NCI-H226 (cell line): ENCODE measurements at regions not wholly inside any gene's neighbourhood (a gene's known extent, or its start where the extent isn't known, plus 50 kb on each side); places are given as distances from the start of the nearest gene placed in this dataset.

Experiments
- DNase-seq: peaks from one replicate; pipeline ENCODE4 v3.0.0-alpha.2; 2015

DNA sequence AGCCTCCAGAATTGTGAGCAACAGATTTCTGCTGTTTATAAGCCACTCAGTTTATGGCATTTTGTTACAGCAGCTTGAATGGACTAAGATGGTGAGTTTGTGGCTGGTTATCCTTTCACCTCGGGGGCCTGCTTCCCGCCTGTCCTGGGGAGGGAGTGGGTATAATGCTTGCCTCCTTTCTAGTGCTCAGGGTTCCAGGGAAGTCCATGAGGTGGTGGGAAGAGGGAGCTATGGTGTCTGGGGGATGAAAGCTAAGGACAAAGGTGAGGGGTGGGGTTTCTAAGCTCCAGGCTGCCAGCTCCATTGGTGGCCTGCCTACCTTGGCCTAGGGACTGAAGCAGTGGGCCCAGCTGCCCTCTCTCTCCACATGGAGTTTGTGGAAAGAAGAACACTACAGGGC lies 50.2 kb upstream of the SDK2 start:
- no peak for DNase-seq

DNA sequence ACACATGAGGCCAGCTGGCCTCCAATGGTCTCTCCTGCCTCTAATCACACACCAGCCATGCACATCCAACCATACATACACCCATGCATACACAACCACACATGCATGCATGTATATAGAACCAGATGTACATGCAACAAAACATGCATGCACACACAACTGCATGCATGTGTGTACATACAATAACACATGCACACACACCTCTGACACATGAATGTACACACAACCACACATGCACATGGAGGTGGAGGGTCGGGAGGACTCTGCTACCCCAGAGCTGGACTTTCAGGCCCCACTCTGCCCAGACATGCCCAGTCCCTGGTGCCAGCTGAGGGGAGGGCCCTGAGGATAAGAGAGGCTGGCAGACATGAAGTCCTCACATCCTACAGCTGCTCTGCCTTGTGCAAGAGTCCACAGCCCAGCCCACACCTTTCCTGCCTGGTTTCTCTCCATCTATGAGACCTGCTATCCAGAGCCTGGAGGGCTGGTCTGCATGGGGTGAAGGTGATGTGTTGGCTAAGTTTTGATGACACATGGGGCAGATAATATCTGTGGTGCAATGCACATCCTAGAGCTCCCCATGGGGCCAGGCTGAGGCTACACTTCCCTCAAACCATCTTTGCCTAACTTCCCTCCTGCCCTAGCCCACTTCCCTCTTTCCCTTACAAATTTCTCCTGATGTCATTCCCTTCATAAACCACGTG lies 50.9 kb upstream of the SDK2 start:
- no peak for DNase-seq

DNA sequence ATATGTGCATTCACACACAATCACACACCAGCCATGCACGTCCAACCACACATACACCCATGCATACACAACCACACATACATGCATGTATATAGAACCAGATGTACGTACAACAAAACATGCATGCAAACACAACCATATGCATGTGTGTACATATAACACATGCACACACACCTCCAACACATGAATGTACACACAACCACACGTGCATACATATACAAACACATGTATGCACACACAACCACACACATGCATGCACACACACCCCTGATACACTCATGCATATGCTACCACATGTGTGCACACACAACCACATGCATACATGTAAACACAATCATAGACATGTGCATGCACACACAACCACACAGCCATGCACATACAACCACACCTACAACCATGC lies 52.0 kb upstream of the SDK2 start:
- no peak for DNase-seq

DNA sequence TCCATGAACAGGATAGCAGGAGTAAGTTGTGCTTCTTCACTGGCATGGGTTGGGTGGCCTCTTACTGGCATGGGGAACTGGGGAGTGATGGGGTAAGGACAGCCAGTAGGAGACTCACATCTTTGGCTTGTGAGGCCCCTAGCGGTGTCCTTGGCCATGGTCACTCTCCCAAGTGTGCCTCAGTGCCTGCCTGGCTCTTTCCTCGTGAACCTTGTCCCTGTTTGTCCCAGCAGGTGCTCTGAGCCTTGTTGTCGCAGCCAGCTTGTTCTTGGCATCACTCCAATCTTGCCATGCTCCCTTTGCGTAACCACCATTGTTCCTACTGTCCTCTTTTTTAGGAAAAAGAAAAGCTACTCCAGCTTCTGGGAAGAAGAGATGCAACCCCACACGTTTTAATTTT lies 53.6 kb upstream of the SDK2 start:
- no peak for DNase-seq

DNA sequence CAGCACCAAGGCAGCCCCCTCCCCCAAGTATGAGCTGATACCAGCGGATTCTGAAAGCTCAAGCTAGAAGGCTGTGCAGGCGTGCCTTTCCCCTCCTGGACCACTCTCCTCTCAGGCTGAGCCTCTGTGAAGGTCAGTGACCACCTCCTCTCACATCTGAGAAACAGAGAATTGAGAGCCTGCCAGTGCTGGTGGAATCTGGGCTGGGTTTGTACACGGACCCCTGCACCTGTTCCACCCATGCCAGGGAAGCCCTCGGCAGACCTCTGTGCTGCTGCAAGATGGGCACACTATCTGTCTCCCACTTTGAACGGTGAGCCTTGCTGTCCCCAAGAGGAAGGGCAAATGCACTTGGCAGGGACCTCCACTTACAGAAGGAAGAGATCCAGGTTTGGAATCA lies 54.7 kb upstream of the SDK2 start:
- DNase-seq = no peak

DNA sequence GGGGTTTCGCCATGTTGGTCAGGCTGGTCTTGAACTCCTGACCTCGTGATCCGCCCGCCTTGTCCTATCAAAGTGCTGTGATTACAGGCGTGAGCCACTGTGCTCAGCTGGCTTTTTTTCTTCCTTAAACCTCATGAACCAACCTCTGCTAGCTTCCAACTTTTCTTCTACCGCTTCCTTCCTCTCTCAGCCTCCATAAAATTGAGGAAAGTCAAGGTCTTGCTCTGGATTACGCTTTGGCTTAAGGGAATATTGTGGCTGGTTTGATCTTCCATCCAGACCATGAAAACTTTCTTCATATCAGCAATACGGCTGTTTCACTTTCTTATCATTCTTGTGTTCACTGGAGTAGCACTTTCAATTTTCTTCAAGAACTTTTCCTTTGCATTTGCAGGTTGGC lies 57.5 kb upstream of the SDK2 start:
- no peak for DNase-seq

DNA sequence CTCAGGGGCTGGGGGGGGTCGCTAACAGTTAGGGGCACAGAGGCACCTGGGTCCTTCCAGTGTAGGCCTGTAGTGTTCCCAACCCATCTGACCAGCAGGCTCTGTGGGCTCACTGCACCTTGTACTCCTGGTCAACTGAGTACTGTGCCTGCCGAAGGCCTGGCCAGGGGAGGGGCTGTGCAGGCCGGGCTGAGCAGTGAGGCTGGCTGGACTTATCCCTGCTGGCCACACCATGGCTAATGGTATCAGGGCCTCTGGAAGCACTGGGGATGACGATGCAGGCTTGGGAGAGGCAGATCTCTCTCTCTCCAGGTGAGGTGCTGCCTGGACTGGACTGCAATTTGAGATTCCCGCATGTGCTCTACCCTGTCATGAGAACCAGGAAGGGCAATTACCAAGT lies 58.9 kb upstream of the SDK2 start:
- no peak for DNase-seq

DNA sequence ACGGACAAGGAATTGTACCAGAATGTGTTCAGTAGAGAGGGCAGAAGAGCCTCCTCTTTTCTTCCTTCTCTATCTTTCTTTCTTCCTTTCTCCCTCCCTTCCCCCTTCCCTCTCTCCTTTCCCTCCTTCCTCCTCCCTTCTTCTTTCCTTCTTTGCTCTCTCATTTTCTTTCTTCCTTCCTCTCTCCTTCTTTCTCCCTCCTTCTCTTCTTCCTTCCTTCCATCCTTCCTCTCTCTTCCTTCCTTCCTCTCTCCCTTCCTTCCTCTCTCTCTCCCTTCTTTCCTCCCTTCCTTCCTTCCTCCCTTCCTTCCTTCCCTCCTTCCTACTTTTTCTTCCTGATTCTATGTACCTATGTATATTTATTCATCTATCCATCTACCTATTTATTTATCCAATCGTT lies 59.7 kb upstream of the SDK2 start:
- DNase-seq = no peak

DNA sequence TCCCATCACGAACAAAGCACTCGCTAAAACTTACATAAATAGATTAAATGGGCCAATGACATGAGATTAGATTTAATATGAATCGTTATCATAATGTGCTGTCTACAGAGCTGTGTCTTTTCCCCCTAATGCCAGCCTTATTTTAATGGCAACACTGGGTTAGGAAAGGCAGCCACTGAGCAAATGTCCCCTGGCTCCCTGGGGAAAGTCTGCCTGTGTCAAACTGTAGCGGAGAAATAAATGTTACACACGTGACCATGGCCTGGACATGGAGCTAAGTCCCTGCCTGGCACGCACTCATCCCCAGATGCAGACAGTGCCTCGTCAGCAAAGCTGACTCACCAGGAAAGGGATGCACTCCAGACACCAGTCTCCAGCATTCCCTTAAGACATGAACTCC lies 61.3 kb upstream of the SDK2 start:
- no peak for DNase-seq

DNA sequence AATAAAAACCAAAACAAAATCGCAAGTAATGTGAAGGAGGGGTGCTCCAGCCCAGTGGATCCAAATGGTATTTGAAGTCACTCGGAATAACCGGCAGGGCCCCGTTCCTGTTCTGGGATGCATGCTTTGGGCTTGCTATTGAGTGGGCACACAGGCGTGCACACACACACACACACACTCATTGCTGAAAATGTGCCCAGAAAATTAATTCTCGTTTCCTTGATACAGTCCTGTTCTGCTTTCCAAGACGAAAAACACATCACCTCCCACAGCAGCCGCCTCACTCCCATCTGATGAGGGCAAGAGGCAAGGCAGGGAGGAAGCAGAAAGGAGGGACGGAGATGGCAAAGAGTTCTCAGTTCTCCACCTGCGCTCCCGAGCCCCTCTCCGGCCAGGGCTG lies 62.2 kb upstream of the SDK2 start:
- no peak for DNase-seq

DNA sequence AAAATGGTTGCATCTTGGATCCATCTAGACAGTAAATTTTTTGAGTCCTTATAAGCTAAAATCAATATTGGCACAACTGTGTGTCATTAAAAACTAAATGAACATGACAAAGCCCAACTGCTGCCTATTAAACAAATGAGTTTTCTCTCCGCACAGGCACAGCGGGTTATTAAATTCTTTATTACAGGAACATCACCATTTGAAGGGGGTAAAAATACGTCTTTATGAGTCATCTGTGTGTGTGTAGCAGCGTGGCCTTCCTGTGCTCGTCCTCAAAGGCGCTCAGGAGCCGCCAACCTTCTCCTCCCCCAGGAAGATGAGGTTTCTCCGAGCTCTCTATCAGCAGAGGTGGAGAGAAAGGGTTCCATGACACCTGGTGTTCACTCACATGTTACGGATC lies 62.6 kb upstream of the SDK2 start:
- no peak for DNase-seq

DNA sequence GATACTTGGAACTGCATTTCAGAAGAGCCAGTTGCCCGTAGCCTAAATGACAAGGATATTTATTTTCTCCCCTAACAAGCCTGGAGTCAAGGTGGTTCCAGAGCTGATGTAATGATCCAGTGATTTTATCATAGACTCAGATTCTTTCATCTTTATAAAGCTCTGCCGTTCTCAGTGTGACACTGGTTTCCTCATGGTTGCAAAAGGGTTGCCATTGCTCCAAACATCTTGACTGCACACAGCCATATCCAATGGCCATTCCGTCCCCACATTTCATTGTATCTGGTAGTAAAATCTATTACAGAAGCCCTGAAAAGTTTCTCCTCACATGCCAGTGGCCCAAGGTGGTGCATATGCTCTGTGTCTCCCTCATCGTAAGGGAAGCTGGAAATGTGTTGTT lies 63.1 kb upstream of the SDK2 start:
- DNase-seq = no peak

DNA sequence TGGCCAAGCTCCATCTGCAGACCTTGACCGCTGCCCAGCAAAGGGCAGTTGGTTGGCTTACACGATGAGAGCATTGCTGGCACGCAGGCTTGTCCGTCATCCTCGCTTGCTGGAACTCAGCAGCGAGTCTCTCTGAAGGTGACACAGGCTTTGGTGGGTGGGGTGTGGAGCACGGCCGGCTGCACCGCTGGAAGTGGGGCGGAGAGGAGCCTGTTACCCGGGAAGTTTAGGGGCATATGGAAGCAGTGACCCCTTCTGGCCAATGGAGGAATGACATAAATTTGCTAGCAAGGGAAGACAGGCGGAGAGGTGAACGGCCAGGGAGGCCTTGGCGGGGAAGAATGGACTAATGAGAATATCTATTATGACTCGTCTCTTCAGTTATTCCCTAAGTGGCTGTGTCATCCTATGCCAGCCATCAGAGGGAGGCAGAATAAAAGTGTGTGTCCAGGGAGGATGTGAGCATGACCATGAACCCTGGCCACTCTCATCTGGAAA lies 65.9 kb upstream of the SDK2 start:
- DNase-seq = no peak

DNA sequence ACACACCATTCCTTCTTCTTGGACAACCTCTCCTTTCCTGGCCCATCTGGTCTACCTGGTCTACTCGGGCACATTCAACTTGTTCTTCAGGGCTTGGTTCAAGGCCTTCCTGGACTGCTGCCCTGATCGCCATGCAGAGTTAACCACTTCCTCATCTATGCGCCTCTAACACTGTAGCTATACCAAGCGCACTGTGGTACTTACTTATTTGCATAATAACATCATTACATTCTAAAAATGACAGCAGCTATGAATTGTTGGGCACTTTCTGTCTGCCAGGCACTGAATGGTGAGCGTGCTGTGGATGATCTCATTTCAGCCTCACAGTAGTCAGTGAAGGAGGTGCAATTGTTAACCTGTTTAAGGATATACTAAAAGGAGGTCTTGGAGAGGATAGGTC lies 66.9 kb upstream of the SDK2 start:
- DNase-seq = no peak

DNA sequence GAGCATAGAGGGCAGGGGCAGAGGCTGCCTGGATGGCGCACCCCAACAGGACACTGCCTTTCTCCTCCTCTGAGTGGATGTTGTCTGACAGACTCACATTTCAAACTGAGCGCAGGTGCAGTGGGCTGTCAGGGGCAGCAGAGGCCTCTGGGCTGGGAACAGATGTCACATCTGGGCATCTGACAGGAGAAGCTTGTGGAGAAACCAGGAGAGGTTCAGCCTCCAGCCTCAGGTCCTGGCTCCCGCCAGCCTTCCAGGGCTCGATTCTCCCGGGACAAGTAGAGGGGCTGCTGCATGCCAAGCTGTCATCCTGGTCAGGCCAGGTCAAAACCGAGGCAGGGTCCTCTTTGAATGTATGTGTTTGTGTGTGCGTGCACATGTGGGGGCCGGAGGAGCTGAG lies 67.7 kb upstream of the SDK2 start:
- DNase-seq = no peak

DNA sequence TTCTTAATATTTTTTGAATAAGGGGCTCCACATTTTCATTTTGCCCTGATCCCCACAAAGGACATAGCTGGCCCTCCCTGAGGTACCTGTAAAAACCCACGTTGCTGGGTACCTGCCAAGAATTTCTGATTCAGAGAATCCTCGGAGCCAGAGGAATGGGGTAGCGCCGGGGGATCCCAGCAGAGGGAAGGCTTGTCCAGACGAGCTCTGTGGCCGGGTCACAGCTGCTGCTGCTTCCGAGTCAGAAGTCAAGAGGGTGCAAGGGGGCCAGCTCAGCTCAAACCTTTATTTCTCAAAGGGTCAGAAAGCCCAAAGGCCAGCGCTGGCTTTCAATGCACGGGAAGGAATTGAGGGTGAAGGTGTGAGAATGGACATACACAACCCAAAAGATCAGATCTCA lies 68.9 kb upstream of the SDK2 start:
- no peak for DNase-seq

DNA sequence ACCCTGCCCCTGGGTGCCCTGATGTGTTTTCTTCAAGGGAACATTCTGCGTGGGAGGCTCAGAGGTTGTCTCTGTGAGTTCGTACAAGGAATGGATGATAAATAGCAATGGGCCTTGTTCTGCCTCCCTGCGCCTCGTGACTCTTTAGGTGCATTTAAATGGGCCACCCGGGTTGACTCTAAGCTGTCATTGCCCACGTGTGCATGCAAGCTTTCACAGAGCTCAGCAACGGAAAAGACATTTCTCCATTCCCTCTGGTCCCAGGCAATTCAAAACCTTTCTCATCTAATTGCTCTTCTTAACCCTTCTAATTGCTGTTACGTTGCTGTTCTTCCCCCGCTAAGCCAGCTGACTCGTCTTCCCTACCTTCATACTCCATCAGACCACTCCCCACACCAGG lies 71.5 kb upstream of the SDK2 start:
- no peak for DNase-seq

DNA sequence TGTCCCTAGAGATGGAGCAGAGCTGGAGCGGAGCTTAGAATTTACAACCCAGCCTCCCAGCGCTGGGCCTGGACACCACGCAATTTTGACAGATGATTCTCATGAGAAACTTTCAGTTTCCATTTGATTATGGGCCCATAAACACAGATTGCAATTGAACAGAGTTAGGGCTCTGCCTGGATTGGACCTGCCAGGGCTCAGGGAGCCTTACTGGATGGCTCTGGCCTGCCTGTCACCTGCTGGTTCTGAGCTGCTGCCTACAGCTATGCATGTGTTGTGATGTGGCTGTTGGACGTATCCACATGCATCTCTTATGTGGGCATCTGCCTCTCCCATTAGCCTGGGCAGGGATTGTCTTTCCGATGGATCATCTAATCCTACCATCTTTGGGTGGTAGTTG lies 73.4 kb upstream of the SDK2 start:
- no peak for DNase-seq

DNA sequence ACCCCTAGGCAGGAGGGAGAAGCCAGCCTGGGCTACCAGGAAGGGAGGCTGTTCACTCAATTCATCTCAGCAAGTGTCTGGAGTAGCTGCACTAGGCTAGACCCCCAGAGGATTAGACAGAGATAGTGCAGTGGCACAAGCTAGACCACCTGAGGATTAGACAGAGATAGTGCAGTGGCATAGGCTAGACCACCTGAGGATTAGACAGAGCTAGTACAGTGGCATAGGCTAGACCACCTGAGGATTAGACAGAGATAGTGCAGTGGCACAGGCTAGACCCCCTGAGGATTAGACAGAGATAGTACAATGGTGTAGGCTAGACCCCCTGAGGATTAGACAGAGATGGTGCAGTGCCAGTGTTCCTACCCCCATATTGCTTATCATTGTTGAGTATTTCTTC lies 74.1 kb upstream of the SDK2 start:
- DNase-seq = no peak

DNA sequence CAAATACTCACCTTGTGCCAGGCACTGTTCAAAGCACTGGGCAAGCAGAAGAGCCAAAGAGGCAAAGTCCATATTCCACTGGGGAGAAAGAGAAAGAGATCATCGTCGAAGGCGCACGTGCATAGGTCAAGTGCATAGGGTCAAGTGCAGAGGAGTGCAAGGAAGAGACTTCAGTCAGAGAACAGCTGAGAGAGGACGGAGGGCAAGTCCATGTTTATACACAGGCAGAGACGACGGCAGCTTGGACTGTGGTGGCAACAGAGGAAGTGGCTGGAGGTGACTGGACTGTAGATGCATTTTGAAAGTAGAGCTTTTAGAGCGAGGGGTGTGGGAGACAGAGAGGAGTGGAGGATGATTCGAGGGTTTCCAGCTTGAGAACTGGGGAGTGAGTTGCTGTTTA lies 74.7 kb upstream of the SDK2 start:
- no peak for DNase-seq

DNA sequence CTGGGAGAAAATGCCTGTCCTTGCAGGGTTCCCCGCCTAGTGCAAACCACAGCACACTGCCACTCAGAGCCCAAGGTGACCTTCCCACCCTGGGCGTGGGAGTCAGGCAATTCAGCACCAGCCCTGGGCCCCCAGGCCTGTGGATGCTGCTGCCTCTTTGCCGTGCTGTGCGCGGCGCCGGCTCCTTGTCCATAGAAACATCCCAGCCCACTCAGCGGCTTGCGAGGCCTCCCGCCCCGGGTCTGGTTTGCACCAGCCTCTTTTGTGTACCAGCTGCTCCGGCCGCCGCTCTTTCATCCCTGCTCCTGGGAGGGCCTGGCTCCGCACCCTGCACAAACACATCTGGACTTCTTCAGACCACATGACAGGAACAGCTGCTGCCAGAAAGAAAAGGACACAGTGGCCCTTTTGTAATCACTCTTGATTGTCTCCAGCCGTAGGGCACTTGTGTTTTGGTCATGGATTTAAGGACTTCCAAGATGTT lies 75.4 kb upstream of the SDK2 start:
- no peak for DNase-seq

DNA sequence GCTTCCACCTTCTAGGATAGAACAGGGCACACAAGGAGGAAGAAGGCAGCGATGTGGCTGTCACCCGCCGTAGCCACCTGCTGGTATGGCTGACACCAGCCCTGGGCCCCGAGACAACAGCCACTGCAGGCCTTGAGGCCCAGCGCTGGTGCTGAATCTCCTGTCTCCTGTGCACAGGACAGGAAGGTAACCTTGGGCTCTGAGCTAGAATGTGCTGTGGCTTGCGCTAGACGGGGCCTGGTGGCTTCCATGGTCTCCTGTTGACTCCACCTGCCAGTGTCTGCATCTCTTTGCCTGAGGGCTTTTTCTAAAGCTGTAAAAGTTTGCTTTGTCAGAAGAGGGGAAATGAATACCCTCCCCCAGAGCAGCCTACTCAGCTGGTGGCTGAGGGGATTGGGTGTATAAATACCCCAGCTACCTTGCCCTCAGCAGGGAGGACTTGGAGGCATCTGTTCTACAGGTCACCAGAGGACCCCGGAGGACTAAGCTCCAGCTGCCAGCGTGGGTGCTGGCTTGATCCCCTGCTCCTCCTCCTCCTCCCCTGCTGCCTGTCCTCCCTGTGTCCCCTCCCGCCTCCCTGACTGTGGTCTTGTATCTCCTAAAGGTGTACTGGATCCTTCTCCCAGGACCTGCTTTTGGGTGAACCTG lies 76.1 kb upstream of the SDK2 start:
- no peak for DNase-seq

DNA sequence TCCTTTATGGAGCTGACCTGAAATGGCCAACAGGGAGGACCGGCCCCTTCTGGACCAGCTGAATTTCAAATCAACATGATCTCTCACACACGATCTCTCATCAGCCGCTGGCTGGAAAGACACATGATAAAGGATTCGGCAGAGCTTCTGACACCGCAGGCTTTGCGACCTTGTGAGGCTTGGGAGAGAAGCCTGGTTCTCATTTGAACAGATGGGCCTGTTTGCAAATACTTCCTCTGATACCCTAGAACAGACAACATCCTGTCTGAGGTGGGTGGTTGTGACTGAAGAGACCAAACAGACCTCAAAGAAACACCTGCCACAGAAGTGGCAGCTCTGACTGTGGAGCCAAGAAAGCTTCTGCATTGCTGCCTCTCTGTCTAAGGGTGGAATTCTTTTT lies 77.9 kb upstream of the SDK2 start:
- DNase-seq = no peak

DNA sequence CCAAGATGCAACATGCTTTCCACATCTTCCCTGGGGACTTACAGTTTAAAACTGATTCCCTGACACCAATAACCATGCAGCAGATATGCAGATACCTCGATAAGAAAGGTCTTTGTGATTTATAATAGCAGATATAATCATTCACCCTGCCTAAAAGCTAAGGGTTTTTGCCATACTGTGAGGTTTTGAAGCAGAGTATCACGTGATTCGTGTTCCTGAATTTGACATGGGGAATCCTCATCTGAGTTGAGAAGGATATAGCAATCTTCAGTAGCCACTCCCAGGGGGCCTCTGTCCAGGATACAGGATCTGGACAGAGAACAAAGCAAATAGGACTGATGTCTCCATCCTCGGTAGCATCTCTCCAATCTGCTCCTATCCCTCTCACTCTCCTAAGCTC lies 79.1 kb upstream of the SDK2 start:
- DNase-seq = no peak

DNA sequence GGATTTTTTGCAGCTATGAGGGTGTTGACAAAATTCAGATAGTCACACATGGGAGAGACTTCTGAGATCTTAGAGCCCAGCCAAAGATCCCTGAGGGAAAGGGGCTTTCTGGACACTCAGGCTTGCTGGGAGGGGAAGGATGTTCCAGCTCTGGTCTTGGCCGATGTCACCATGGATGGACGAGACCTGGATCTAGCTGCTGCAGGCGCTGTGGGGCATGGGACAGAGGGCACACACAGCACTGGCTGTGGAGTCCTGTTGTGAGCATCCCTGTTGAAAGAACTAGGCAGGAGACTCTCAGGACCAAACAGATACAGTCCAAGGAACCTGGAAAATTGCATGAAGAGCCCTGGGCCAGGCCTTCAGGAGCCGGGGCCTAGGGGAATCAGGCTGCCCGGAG lies 80.1 kb upstream of the SDK2 start:
- no peak for DNase-seq
